Spleen (tissue), 11 donors: ENCODE measurements at regions not wholly inside any gene's neighbourhood (a gene's known extent, or its start where the extent isn't known, plus 50 kb on each side); places are given as distances from the start of the nearest gene placed in this dataset.
A peak's percentile ranks its signal among the peaks of the same experiment; 100 is the strongest.

Experiments used
- DNase-seq: peaks from one replicate; pipeline ENCODE4 v3.0.0-alpha.2; 2020
- H3K27ac ChIP-seq, 8 donors: fragments of 200-600 bp; sonication (generic) in 7 of 8; 1 replicate in 4 of 8; 2 replicates in 4 of 8; pipeline versions ENCODE4 v1.5.0 to v1.8.0; 2016 to 2021; ENCODE audit warnings: inconsistent platforms in 4 of 8, mild to moderate bottlenecking in 4 of 8, moderate library complexity in 1 of 8
- H3K27me3 ChIP-seq, 7 donors: fragments of 200-600 bp; sonication (generic) in 6 of 7; replicated peaks in 1 of 7; 1 replicate in 4 of 7; 2 replicates in 3 of 7; pipeline versions ENCODE4 v1.5.0 to v1.8.0; 2016 to 2021; ENCODE audit warnings: inconsistent platforms in 3 of 7, mild to moderate bottlenecking in 1 of 7
- H3K36me3 ChIP-seq, 6 donors: fragments of 200-600 bp; sonication (generic) in 5 of 6; 1 replicate in 4 of 6; 2 replicates in 2 of 6; pipeline versions ENCODE4 v1.5.0 to v1.8.0; 2016 to 2021; ENCODE audit warnings: inconsistent platforms in 2 of 6
- H3K4me1 ChIP-seq, 6 donors: fragments of 200-600 bp; sonication (generic) in 5 of 6; 1 replicate in 3 of 6; 2 replicates in 3 of 6; pipeline versions ENCODE4 v1.5.0 to v1.8.0; 2016 to 2021; ENCODE audit warnings: inconsistent platforms in 3 of 6
- H3K4me3 ChIP-seq, 8 donors: fragments of 200-600 bp; sonication (generic) in 7 of 8; 1 replicate in 4 of 8; 2 replicates in 4 of 8; pipeline versions ENCODE4 v1.5.0 to v1.8.0; 2016 to 2021; ENCODE audit warnings: inconsistent platforms in 4 of 8, mild to moderate bottlenecking in 4 of 8, moderate library complexity in 2 of 8
- H3K9me3 ChIP-seq, 8 donors: fragments of 200-600 bp; sonication (generic) in 7 of 8; 1 replicate in 4 of 8; 2 replicates in 4 of 8; pipeline versions ENCODE4 v1.5.0 to v1.8.0; 2016 to 2021; ENCODE audit warnings: inconsistent platforms in 4 of 8
- POLR2A ChIP-seq, 3 donors: fragments of 450-650 bp; IDR thresholded peaks; one replicate each; pipeline ENCODE4 v1.5.1; 2017; ENCODE audit warnings: antibody characterized with exemption in 3 of 3, mild to moderate bottlenecking in 1 of 3
- POLR2AphosphoS5 ChIP-seq, 3 donors: sonication (generic); formaldehyde crosslinking; IDR thresholded peaks; one replicate each; pipeline ENCODE4 v1.5.1; 2017; ENCODE audit warnings: antibody characterized with exemption in 3 of 3
- WGBS, 5 donors: extraction: QIAGEN DNeasy Blood & Tissue Kit in 3 of 5; methylation state at CpG; one replicate each; pipeline versions ENCODE4 v1.1.5 to v1.1.7; 2013 to 2018; 5-methylcytosine and 5-hydroxymethylcytosine counted together
- intact Hi-C: fragments of 100-400 bp; cut with DNase I; formaldehyde crosslinking; loops from one replicate; pipeline ENCODE4 v1.15.0; 2023; ENCODE audit warnings: low total_unique reads
- TF ChIP-seq, protein P1 (sequence below), 11 experiments: fragments of 200-600 bp in 7 of 11; fragments of 450-650 bp in 4 of 11; sonication (generic) in 4 of 11; IDR thresholded peaks in 8 of 11; conservative IDR thresholded peaks in 3 of 11; 1 replicate in 7 of 11; 2 replicates in 4 of 11; pipeline versions ENCODE4 v1.4.0 to v1.8.0; 2016 to 2021; ENCODE audit warnings: antibody characterized with exemption in 11 of 11, inconsistent platforms in 4 of 11, mild to moderate bottlenecking in 1 of 11
- donor health status: healthy with polysubstance abuse.
- donor health status: DM: no; HTN: no; CAD: no; lungs with moderate emphysema.
- donor health status: DM: no; HTN: no; CAD: no.
- donor health status: Bipolar disorder and iron deficiency.
- donor health status: healthy.
- donor health status: DM: no; HTN: no; CAD: no.
- donor health status: DM: yes; HTN: yes; CAD: no.

DNA sequence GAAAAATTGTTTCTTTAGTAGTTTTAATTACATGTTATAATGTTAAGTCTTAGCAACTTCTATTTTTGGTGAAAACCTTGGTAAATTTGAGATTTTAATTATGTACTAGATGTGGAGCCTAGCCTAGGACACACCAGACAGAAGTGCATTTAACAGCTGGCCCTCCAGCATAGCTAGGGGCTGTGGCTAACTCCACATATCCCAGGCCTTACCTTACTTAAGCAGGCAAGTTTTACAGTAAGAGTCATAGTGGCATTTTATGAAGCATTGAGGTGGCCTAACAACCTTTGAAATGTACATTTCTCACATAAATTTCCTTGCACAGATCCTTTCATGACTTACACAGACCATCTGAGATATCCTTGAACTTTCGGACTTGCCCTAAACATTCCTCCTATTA lies 71.6 kb upstream of the C4orf54 start:
- intact Hi-C loops, result no loop called here
- TF ChIP-seq, protein P1, sequence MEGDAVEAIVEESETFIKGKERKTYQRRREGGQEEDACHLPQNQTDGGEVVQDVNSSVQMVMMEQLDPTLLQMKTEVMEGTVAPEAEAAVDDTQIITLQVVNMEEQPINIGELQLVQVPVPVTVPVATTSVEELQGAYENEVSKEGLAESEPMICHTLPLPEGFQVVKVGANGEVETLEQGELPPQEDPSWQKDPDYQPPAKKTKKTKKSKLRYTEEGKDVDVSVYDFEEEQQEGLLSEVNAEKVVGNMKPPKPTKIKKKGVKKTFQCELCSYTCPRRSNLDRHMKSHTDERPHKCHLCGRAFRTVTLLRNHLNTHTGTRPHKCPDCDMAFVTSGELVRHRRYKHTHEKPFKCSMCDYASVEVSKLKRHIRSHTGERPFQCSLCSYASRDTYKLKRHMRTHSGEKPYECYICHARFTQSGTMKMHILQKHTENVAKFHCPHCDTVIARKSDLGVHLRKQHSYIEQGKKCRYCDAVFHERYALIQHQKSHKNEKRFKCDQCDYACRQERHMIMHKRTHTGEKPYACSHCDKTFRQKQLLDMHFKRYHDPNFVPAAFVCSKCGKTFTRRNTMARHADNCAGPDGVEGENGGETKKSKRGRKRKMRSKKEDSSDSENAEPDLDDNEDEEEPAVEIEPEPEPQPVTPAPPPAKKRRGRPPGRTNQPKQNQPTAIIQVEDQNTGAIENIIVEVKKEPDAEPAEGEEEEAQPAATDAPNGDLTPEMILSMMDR (IDR thresholded peaks at IDR 0.05 in 8 of 11, conservative IDR thresholded peaks at IDR 0.05 in 3 of 11), result no peak
- TF ChIP-seq POLR2AphosphoS5 (IDR thresholded peaks at IDR 0.05), result no peak
- Histone ChIP-seq H3K4me3 (no peak overlapping the region), H3K27ac (no peak overlapping the region), H3K36me3 (no peaks in the 10 kb centered on the region), H3K9me3 (peaks cover 0 to 23% (median 12%) of the 10 kb centered on the region in 8 donors), H3K4me1 (no peaks in the 10 kb centered on the region), H3K27me3 (no peaks in the 10 kb centered on the region)
- no peak for DNase-seq
- WGBS, 5 donors, result 91 to 100% (median 92%) methylated on average over 1 of the region's 1 CpG

DNA sequence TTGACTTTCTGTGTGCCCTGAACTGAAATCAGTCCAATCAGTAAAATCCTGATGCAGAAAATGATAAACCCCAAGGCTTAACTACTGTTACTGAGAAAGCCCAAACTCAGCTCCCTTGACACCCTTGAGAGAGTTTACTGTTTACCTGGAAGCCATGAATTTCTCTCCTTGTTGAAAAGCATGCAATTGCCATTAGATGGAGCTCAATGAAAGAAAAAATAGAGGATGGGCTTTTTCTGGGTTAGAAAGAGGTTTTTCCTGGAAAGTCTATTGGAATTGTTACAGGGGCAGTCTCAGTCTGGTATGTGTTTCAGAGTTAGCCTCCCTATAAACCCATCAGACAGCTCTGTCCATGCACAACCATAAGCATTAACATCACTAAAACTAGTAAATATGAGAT lies 66.4 kb upstream of the C4orf54 start:
- H3K27ac ChIP-seq, result no peak overlapping the region
- intact Hi-C loops, result no loop called here
- H3K27me3 ChIP-seq, result no peaks in the 10 kb centered on the region
- DNase-seq, result no peak
- TF ChIP-seq, protein P1 (IDR thresholded peaks at IDR 0.05 in 8 of 11, conservative IDR thresholded peaks at IDR 0.05 in 3 of 11), result no peak
- no peak for TF ChIP-seq POLR2AphosphoS5 (IDR thresholded peaks at IDR 0.05)
- TF ChIP-seq POLR2A (IDR thresholded peaks at IDR 0.05), result no peak
- no peaks in the 10 kb centered on the region for H3K4me1 ChIP-seq
- H3K4me3 ChIP-seq, result no peak overlapping the region
- H3K36me3 ChIP-seq, result no peaks in the 10 kb centered on the region
- H3K9me3 ChIP-seq, result peaks cover 0 to 13% (median 8%) of the 10 kb centered on the region in 8 donors

DNA sequence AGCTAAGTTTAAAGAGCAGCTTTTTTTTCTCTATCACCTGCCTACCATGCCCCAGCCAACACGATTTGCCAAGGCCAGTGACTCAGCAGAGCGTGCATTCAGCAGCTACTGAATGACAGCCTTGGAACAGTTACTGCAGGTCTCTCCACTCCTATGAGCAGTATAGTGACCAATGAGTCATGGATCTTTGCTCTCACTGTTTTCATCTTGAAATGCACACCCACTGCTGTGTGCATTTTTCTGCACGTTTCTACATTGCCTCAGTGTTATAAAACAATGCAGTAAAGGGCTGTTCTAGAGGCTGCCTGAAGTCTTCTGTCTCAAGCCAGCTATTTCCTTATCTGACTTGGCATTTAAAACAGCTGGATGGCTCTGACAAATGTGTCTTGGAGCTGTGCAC lies 66.0 kb upstream of the C4orf54 start:
- H3K27me3 ChIP-seq, result no peaks in the 10 kb centered on the region
- intact Hi-C loops, result no loop called here
- H3K4me3 ChIP-seq, result no peak overlapping the region
- H3K27ac ChIP-seq, result no peak overlapping the region
- H3K9me3 ChIP-seq, result peaks cover 0 to 13% (median 8%) of the 10 kb centered on the region in 8 donors
- no peaks in the 10 kb centered on the region for H3K4me1 ChIP-seq
- DNase-seq, result no peak
- TF ChIP-seq POLR2AphosphoS5 (IDR thresholded peaks at IDR 0.05) (no peak), POLR2A (IDR thresholded peaks at IDR 0.05) (no peak)
- TF ChIP-seq, protein P1 (IDR thresholded peaks at IDR 0.05 in 8 of 11, conservative IDR thresholded peaks at IDR 0.05 in 3 of 11), result no peak
- WGBS, 5 donors, result 8 to 19% (median 12%) methylated on average over 3 of the region's 3 CpGs
- H3K36me3 ChIP-seq, result no peaks in the 10 kb centered on the region

DNA sequence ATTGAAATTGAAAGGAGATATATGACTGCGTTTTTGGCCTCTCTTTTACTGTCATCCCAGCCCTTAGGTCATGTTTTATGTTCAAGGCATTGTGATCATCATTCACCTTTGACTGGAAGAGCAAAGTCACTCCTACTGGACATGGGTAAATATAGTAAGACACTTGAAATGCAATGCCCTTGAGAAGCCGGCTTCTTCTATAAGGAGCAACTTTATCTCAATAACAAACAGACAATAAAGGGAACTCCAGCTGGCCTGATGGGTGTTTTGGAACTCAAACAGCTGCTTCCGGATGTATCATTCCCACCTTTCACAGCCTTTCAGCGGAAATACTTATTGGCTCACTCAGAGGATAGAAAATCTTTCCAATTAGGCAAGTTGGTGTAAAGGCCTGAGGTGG lies 65.1 kb upstream of the C4orf54 start:
- Histone ChIP-seq H3K9me3 (peaks cover 0 to 7% (median 2%) of the 10 kb centered on the region in 8 donors), H3K4me3 (no peak overlapping the region), H3K36me3 (no peaks in the 10 kb centered on the region), H3K27ac (peak overlapping the region in 2 of 8 donors; percentile 1 to 34), H3K4me1 (no peaks in the 10 kb centered on the region), H3K27me3 (no peaks in the 10 kb centered on the region)
- intact Hi-C loops, result no loop called here
- 65 to 76% (median 67%) methylated on average over 4 of the region's 4 CpGs for WGBS, 5 donors
- no peak for DNase-seq
- TF ChIP-seq POLR2AphosphoS5 (IDR thresholded peaks at IDR 0.05) (no peak), POLR2A (IDR thresholded peaks at IDR 0.05) (no peak)
- TF ChIP-seq, protein P1 (IDR thresholded peaks at IDR 0.05 in 8 of 11, conservative IDR thresholded peaks at IDR 0.05 in 3 of 11), result no peak
